GM12878 (cell line): ENCODE measurements at regions not wholly inside any gene's neighbourhood (a gene's known extent, or its start where the extent isn't known, plus 50 kb on each side); places are given as distances from the start of the nearest gene placed in this dataset.

Source experiments
- ATAC-seq: fragments of 200-7000 bp; cut with Tn5 transposase; 3 replicates; pipeline ENCODE4 v1.9.1; 2020; ENCODE audit warnings: mild to moderate bottlenecking, moderate library complexity
- BruUV-seq: library from RNA; stranded (reverse); fragments of 400-500 nt; replicated peaks from 2 replicates; lab custom pipeline; 2021; lab: Mats Ljungman, UMichigan
- CTCF ChIA-PET: fragments of 300-600 bp; sonication (Branson Sonifier 250); formaldehyde crosslinking; extraction: SDS; loops from one replicate; lab custom pipeline; 2021; ENCODE audit warnings: inconsistent platforms; lab: Yijun Ruan, JAX
- POLR2A ChIA-PET: fragments of 350-600 bp; formaldehyde crosslinking; extraction: SDS; loops from one replicate; lab custom pipeline; 2021; ENCODE audit warnings: inconsistent platforms; lab: Charles Lee
- RAD21 ChIA-PET: fragments of 300-600 bp; sonication (Branson Sonifier 250); formaldehyde crosslinking; loops from one replicate; lab custom pipeline; 2023; ENCODE audit warnings: antibody characterized with exemption; ENCODE audit not compliant: unreplicated experiment; lab: Charles Lee
- SMC1A ChIA-PET: fragments of 300-600 bp; sonication (Branson Sonifier 250); formaldehyde crosslinking; loops from one replicate; lab custom pipeline; 2023; ENCODE audit not compliant: unreplicated experiment, uncharacterized antibody; lab: Charles Lee
- DNase-seq: peaks from one replicate; pipeline ENCODE4 v3.0.0-alpha.2; 2011; ENCODE audit warnings: low read depth, low spot score
- FAIRE-seq: peaks from 3 replicates; lab custom pipeline; 2011; peaks lifted over from hg19 to GRCh38; lab: Jason Lieb, UNC
- H2AFZ ChIP-seq: 2 replicates; pipeline ENCODE4 v1.6.0; 2011; ENCODE audit warnings: low read depth, low read length, control low read depth; ENCODE audit not compliant: control insufficient read depth
- H3K27ac ChIP-seq: 2 replicates; pipeline ENCODE4 v1.5.1; 2011; ENCODE audit warnings: control low read depth; ENCODE audit not compliant: control insufficient read depth, insufficient read depth
- H3K27me3 ChIP-seq, 2 experiments: replicated peaks in 1 of 2; 2 replicates each; pipeline versions ENCODE4 v1.6.0 to v1.6.1; 2011; ENCODE audit warnings: low read length in 1 of 2; ENCODE audit not compliant: control insufficient read depth in 2 of 2, insufficient read depth in 2 of 2
- H3K36me3 ChIP-seq, 2 experiments: 2 replicates each; pipeline ENCODE4 v1.5.1; 2011; ENCODE audit warnings: low read length in 1 of 2; ENCODE audit not compliant: control insufficient read depth in 2 of 2, insufficient read depth in 2 of 2
- H3K4me1 ChIP-seq: 2 replicates; pipeline ENCODE4 v1.6.1; 2011; ENCODE audit warnings: mild to moderate bottlenecking, low read length, moderate library complexity, mixed read lengths; ENCODE audit not compliant: control insufficient read depth, insufficient read depth
- H3K4me2 ChIP-seq: 2 replicates; pipeline ENCODE4 v1.6.0; 2011; ENCODE audit warnings: control low read depth; ENCODE audit not compliant: control insufficient read depth, insufficient read depth
- H3K4me3 ChIP-seq: fragments of 200-600 bp; sonication (generic); 2 replicates; pipeline ENCODE4 v1.5.1; 2016
- H3K79me2 ChIP-seq: 2 replicates; pipeline ENCODE4 v1.6.0; 2011; ENCODE audit warnings: low read length; ENCODE audit not compliant: control insufficient read depth, insufficient read depth
- H3K9ac ChIP-seq: 2 replicates; pipeline ENCODE4 v1.8.0; 2011; ENCODE audit warnings: low read length, control low read depth, mixed read lengths; ENCODE audit not compliant: control insufficient read depth, insufficient read depth
- H3K9me3 ChIP-seq: replicated peaks from 3 replicates; pipeline ENCODE4 v1.5.1; 2011; ENCODE audit warnings: mild to moderate bottlenecking, low read length; ENCODE audit not compliant: control insufficient read depth, insufficient read depth
- H4K20me1 ChIP-seq: 2 replicates; pipeline ENCODE4 v1.6.0; 2011; ENCODE audit not compliant: control insufficient read depth, insufficient read depth
- BCLAF1 ChIP-seq: fragments of 450-650 bp; IDR thresholded peaks from 2 replicates; pipeline ENCODE4 v1.6.1; 2017; ENCODE audit warnings: antibody characterized with exemption, mild to moderate bottlenecking, moderate library complexity
- BHLHE40 ChIP-seq, 2 experiments: fragments of 450-650 bp in 1 of 2; IDR thresholded peaks; 2 replicates each; pipeline ENCODE4 v1.6.1; 2011 to 2017; ENCODE audit warnings: low read depth in 2 of 2, borderline replicate concordance in 1 of 2, improper control_type of control experiment in 1 of 2, low read length in 1 of 2, mild to moderate bottlenecking in 1 of 2
- IKZF1 ChIP-seq: fragments of 450-650 bp; conservative IDR thresholded peaks from 2 replicates; pipeline ENCODE4 v1.6.1; 2017; ENCODE audit warnings: antibody characterized with exemption, mild to moderate bottlenecking
- PRDM15 ChIP-seq: fragments of 450-650 bp; formaldehyde crosslinking; IDR thresholded peaks from 2 replicates; pipeline ENCODE4 v1.4.0; 2020; ENCODE audit warnings: mild to moderate bottlenecking, moderate library complexity
- RB1 ChIP-seq: fragments of 450-650 bp; formaldehyde crosslinking; IDR thresholded peaks from 2 replicates; pipeline ENCODE4 v1.6.1; 2017; ENCODE audit warnings: mild to moderate bottlenecking, borderline replicate concordance
- WGBS: methylation state at CpG from one replicate; pipeline ENCODE4 v1.1.6; 2016; ENCODE audit warnings: low lambda C conversion rate; ENCODE audit not compliant: insufficient replicate concordance, insufficient coverage; ENCODE audit errors: missing lambda C conversion rate; 5-methylcytosine and 5-hydroxymethylcytosine counted together
- in situ Hi-C: fragments of 300-500 bp; cut with MboI; formaldehyde crosslinking; loops from 9 replicates; pipeline ENCODE4 v1.14.3; 2018; ENCODE audit warnings: mixed read lengths
- intact Hi-C: fragments of 100-400 bp; cut with micrococcal nuclease; formaldehyde crosslinking; loops from one replicate; pipeline ENCODE4 v1.14.2; 2022; ENCODE audit not compliant: unreplicated experiment
- TF ChIP-seq, protein P1 (sequence below): fragments of 450-650 bp; IDR thresholded peaks from 2 replicates; pipeline ENCODE4 v1.6.1; 2017; ENCODE audit warnings: low read depth, mild to moderate bottlenecking, moderate library complexity
- TF ChIP-seq, protein P2 (sequence below): fragments of 450-650 bp; IDR thresholded peaks from 2 replicates; pipeline ENCODE4 v1.6.1; 2017; ENCODE audit warnings: mild to moderate bottlenecking

DNA sequence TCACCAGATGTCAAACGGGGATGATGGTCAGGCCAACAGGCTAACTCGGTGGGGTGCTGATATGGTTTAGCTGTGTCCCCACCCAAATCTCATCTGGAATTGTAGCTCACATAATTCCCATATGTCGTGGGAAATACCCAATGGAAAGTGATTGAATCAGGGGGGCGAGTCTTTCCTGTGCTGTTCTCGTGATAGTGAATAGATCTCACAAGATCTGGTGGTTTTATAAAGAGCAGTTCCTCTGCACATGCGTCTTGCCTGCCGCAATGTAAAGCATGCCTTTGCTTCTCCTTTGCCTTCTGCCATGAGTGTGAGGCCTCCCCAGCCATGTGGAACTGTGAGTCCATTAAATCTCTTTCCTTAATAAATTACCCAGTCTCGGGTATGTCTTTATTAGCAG, 74.4 kb upstream of the YWHAQ start:
- no TSS peak for BruUV-seq
- Histone ChIP-seq H3K79me2 (no peaks in the 10 kb centered on the region), H3K27ac (no peak overlapping the region), H3K4me2 (no peak overlapping the region), H3K4me3 (no peak overlapping the region), H2AFZ (no peak overlapping the region), H3K9me3 (no peaks in the 10 kb centered on the region; the same call in 2 of the 3 replicates), H4K20me1 (no peaks in the 10 kb centered on the region; the same call in 1 of the 2 replicates), H3K36me3 (no peaks in the 10 kb centered on the region), H3K4me1 (peaks cover 24% of the 10 kb centered on the region), H3K27me3 (no peaks in the 10 kb centered on the region), H3K9ac (no peak overlapping the region)
- ChIA-PET RAD21 (no interaction called here), SMC1A (interaction anchor here (1.0 kb wide), 1 partner anchor 15 kb away, joined by 3 read pairs; no protein-coding TSS in a partner anchor), POLR2A (no interaction called here), CTCF (interaction anchor here (0.8 kb wide), 1 partner anchor 22 kb away, joined by 3 read pairs; no protein-coding TSS in a partner anchor)
- no peak for DNase-seq
- FAIRE-seq, result no peak
- in situ Hi-C loops (no loop called here), intact Hi-C loops (no loop called here)
- no peak for ATAC-seq
- 53% methylated on average over 8 of the region's 8 CpGs for WGBS
- TF ChIP-seq IKZF1 (no peak), PRDM15 (CRISPR knock-in tag) (no peak), BHLHE40 (IDR thresholded peaks at IDR 0.05; ENCODE audit: borderline replicate concordance in 1 of 2, low read depth in 2 of 2, low read length in 1 of 2) (no peak), BCLAF1 (no peak), RB1 (no peak)
- TF ChIP-seq, protein P1, sequence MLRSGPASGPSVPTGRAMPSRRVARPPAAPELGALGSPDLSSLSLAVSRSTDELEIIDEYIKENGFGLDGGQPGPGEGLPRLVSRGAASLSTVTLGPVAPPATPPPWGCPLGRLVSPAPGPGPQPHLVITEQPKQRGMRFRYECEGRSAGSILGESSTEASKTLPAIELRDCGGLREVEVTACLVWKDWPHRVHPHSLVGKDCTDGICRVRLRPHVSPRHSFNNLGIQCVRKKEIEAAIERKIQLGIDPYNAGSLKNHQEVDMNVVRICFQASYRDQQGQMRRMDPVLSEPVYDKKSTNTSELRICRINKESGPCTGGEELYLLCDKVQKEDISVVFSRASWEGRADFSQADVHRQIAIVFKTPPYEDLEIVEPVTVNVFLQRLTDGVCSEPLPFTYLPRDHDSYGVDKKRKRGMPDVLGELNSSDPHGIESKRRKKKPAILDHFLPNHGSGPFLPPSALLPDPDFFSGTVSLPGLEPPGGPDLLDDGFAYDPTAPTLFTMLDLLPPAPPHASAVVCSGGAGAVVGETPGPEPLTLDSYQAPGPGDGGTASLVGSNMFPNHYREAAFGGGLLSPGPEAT, result no peak
- TF ChIP-seq, protein P2, sequence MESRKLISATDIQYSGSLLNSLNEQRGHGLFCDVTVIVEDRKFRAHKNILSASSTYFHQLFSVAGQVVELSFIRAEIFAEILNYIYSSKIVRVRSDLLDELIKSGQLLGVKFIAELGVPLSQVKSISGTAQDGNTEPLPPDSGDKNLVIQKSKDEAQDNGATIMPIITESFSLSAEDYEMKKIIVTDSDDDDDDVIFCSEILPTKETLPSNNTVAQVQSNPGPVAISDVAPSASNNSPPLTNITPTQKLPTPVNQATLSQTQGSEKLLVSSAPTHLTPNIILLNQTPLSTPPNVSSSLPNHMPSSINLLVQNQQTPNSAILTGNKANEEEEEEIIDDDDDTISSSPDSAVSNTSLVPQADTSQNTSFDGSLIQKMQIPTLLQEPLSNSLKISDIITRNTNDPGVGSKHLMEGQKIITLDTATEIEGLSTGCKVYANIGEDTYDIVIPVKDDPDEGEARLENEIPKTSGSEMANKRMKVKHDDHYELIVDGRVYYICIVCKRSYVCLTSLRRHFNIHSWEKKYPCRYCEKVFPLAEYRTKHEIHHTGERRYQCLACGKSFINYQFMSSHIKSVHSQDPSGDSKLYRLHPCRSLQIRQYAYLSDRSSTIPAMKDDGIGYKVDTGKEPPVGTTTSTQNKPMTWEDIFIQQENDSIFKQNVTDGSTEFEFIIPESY, result no peak
